ENCODE measurements at regions not wholly inside any gene's neighbourhood (a gene's known extent, or its start where the extent isn't known, plus 50 kb on each side); places are given as distances from the start of the nearest gene placed in this dataset.

DNA sequence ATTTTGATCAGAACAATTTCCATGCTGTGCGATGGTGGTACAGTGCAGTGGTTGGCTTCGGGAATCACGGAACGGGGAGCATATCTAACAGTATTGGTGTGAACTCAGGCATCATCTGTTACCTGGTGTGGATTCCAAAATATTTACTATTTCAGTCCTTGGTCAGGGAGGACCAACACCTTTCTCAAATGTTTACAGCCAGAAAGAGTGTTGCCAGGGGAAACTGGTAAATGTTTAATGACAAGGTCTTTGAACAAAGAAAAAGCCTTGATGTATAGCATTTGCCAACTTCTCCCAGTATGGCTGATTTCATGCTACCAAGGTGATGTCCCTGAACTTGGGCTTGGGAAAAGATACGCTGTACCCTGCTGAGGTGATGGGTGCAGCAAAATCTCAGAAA, 145.6 kb upstream of the POC5 start:
- no peak for TF ChIP-seq KLF6 (CRISPR knock-in tag; IDR thresholded peaks at IDR 0.05)
- TF ChIP-seq, protein P1, sequence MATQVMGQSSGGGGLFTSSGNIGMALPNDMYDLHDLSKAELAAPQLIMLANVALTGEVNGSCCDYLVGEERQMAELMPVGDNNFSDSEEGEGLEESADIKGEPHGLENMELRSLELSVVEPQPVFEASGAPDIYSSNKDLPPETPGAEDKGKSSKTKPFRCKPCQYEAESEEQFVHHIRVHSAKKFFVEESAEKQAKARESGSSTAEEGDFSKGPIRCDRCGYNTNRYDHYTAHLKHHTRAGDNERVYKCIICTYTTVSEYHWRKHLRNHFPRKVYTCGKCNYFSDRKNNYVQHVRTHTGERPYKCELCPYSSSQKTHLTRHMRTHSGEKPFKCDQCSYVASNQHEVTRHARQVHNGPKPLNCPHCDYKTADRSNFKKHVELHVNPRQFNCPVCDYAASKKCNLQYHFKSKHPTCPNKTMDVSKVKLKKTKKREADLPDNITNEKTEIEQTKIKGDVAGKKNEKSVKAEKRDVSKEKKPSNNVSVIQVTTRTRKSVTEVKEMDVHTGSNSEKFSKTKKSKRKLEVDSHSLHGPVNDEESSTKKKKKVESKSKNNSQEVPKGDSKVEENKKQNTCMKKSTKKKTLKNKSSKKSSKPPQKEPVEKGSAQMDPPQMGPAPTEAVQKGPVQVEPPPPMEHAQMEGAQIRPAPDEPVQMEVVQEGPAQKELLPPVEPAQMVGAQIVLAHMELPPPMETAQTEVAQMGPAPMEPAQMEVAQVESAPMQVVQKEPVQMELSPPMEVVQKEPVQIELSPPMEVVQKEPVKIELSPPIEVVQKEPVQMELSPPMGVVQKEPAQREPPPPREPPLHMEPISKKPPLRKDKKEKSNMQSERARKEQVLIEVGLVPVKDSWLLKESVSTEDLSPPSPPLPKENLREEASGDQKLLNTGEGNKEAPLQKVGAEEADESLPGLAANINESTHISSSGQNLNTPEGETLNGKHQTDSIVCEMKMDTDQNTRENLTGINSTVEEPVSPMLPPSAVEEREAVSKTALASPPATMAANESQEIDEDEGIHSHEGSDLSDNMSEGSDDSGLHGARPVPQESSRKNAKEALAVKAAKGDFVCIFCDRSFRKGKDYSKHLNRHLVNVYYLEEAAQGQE (IDR thresholded peaks at IDR 0.05; ENCODE audit: borderline replicate concordance in 1 of 2, low read depth in 1 of 2, low read length in 2 of 2): no peak
- TF ChIP-seq HNRNPL (IDR thresholded peaks at IDR 0.05; ENCODE audit: low read depth, low read length): no peak
- TF ChIP-seq, protein P2, sequence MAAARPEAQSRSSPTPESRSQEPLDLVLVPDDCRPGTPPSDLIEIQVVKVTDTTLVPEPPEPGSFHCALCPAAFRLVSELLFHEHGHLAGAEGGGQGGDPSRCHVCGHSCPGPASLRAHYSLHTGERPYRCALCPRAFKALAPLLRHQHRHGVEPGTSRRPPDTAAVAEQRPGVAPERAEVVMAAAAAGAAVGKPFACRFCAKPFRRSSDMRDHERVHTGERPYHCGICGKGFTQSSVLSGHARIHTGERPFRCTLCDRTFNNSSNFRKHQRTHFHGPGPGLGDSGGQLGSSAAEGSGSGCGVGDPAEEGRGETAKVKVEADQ (CRISPR knock-in tag; IDR thresholded peaks at IDR 0.05; ENCODE audit: borderline replicate concordance): no peak
- no peak for TF ChIP-seq ZC3H4 (CRISPR knock-in tag; IDR thresholded peaks at IDR 0.05; ENCODE audit: borderline replicate concordance)
- TF ChIP-seq ZNF326 (CRISPR knock-in tag; IDR thresholded peaks at IDR 0.05; ENCODE audit: borderline replicate concordance): no peak
- TF ChIP-seq, protein P3, sequence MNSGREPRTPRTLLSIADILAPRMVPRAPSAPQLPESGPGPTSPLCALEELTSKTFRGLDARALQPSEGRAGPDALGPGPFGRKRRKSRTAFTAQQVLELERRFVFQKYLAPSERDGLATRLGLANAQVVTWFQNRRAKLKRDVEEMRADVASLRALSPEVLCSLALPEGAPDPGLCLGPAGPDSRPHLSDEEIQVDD (CRISPR knock-in tag; IDR thresholded peaks at IDR 0.05; ENCODE audit: borderline replicate concordance): no peak
- no peak for TF ChIP-seq ZNF367 (CRISPR knock-in tag; IDR thresholded peaks at IDR 0.05; ENCODE audit: borderline replicate concordance)

All from HepG2 (cell line).